ENCODE measurements at regions not wholly inside any gene's neighbourhood (a gene's known extent, or its start where the extent isn't known, plus 50 kb on each side); places are given as distances from the start of the nearest gene placed in this dataset.

DNA sequence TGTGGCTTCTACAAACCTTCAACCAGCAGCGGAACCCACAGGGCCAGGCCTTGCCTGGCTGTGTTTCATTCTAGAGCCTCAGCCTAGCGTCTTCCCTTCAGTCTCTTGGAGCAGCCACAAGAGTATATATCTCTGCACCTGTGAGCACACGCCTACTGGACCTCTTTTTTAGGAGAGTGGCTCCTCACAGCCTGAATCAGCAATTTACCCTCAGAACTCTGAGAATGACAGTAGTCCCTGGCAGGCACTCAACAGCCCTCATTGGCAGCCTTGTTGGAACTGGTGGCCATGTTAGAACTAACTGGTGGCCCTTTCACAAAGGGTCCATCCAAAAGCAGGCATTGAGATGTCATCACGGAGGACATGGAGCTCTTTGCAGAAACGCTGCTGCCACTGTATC lies 138.9 kb downstream of the BCOR start:
- WGBS = 98% methylated on average over 5 of the region's 5 CpGs
- no peak for DNase-seq (ENCODE audit: low spot score)
- TF ChIP-seq HNF4G (IDR thresholded peaks at IDR 0.05) = no peak

GRCh38 chrX:39960219-39960618 lies 137.5 kb downstream of the BCOR start:
- no peak for TF ChIP-seq TAF1 (conservative IDR thresholded peaks at IDR 0.05)
- TF ChIP-seq, protein P1, sequence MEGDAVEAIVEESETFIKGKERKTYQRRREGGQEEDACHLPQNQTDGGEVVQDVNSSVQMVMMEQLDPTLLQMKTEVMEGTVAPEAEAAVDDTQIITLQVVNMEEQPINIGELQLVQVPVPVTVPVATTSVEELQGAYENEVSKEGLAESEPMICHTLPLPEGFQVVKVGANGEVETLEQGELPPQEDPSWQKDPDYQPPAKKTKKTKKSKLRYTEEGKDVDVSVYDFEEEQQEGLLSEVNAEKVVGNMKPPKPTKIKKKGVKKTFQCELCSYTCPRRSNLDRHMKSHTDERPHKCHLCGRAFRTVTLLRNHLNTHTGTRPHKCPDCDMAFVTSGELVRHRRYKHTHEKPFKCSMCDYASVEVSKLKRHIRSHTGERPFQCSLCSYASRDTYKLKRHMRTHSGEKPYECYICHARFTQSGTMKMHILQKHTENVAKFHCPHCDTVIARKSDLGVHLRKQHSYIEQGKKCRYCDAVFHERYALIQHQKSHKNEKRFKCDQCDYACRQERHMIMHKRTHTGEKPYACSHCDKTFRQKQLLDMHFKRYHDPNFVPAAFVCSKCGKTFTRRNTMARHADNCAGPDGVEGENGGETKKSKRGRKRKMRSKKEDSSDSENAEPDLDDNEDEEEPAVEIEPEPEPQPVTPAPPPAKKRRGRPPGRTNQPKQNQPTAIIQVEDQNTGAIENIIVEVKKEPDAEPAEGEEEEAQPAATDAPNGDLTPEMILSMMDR (IDR thresholded peaks at IDR 0.05; ENCODE audit: low read depth, low read length, missing input control) = no peak
- TF ChIP-seq FOXA2 (IDR thresholded peaks at IDR 0.05) = no peak
- no peak for TF ChIP-seq YY1 (IDR thresholded peaks at IDR 0.05)
- TF ChIP-seq RXRA (IDR thresholded peaks at IDR 0.05) = no peak
- TF ChIP-seq, protein P2, sequence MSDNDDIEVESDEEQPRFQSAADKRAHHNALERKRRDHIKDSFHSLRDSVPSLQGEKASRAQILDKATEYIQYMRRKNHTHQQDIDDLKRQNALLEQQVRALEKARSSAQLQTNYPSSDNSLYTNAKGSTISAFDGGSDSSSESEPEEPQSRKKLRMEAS (IDR thresholded peaks at IDR 0.05) = no peak
- peak in 1 of 2 donors; percentile 11 for TF ChIP-seq HNF4A (conservative IDR thresholded peaks at IDR 0.05)
- TF ChIP-seq ATF3 (IDR thresholded peaks at IDR 0.05) = no peak
- H3K27me3 ChIP-seq (ENCODE audit: control insufficient read depth in 4 of 4, insufficient read depth in 4 of 4, low read length in 3 of 4) = no peaks in the 10 kb centered on the region
- H3K4me3 ChIP-seq (ENCODE audit: low read depth in 1 of 3, low read length in 3 of 3) = no peak overlapping the region
- H3K4me1 ChIP-seq (ENCODE audit: control insufficient read depth in 4 of 4, insufficient read depth in 4 of 4, low read length in 3 of 4) = peaks cover 0 to 9% (median 1%) of the 10 kb centered on the region in 4 donors
- H3K36me3 ChIP-seq (ENCODE audit: control insufficient read depth in 4 of 4, insufficient read depth in 3 of 4, low read depth in 1 of 4, low read length in 3 of 4) = no peaks in the 10 kb centered on the region
- peaks cover 0 to 2% (median under 1%) of the 10 kb centered on the region in 4 donors for H3K9me3 ChIP-seq (ENCODE audit: control insufficient read depth in 4 of 4, low read length in 3 of 4)
- 50% methylated on average over 4 of the region's 4 CpGs for WGBS
- DNase-seq (ENCODE audit: low spot score) = no peak
- no peak overlapping the region for H3K9ac ChIP-seq (ENCODE audit: low read depth in 1 of 2, low read length in 2 of 2)
- H3K27ac ChIP-seq (ENCODE audit: low read depth in 1 of 2, low read length in 2 of 2) = no peak overlapping the region

More for the DNA sequence above, 138.9 kb downstream of the BCOR start:
- no peaks in the 10 kb centered on the region for H3K27me3 ChIP-seq (ENCODE audit: control insufficient read depth in 4 of 4, insufficient read depth in 4 of 4, low read length in 3 of 4)
- H3K4me1 ChIP-seq (ENCODE audit: control insufficient read depth in 4 of 4, insufficient read depth in 4 of 4, low read length in 3 of 4) = peaks cover 0 to 15% (median 3%) of the 10 kb centered on the region in 4 donors
- no peak overlapping the region for H3K4me3 ChIP-seq (ENCODE audit: low read depth in 1 of 3, low read length in 3 of 3)
- H3K9ac ChIP-seq (ENCODE audit: low read depth in 1 of 2, low read length in 2 of 2) = no peak overlapping the region
- H3K27ac ChIP-seq (ENCODE audit: low read depth in 1 of 2, low read length in 2 of 2) = no peak overlapping the region
- peaks cover 0 to 2% (median 0%) of the 10 kb centered on the region in 4 donors for H3K9me3 ChIP-seq (ENCODE audit: control insufficient read depth in 4 of 4, low read length in 3 of 4)
- H3K36me3 ChIP-seq (ENCODE audit: control insufficient read depth in 4 of 4, insufficient read depth in 3 of 4, low read depth in 1 of 4, low read length in 3 of 4) = no peaks in the 10 kb centered on the region

DNA sequence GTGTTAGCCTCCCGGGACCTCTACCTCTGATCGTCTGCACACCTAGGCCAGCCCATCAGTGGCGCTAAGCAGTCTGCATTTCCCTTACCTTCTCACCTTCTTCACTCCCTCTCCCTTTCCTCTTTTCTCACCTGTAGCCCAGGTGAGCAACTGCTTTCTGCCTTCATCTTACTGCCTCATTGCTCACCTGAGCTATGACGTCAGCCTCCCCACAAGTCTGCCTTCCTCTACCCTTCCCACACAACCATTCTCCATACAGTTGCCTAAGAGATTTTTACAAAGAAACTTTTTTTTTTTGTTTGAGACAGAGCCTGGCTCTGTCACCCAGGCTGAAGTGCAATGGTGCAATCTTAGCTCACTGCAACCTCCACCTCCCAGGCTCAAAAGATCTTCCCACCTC lies 136.3 kb downstream of the BCOR start:
- H3K9me3 ChIP-seq (ENCODE audit: control insufficient read depth in 4 of 4, low read length in 3 of 4) = peaks cover 0 to 3% (median 1%) of the 10 kb centered on the region in 4 donors
- no peak for TF ChIP-seq YY1 (IDR thresholded peaks at IDR 0.05)
- no peak for TF ChIP-seq EGR1 (IDR thresholded peaks at IDR 0.05; ENCODE audit: low read depth in 2 of 2)
- TF ChIP-seq, protein P1 (IDR thresholded peaks at IDR 0.05; ENCODE audit: low read depth, low read length, missing input control) = no peak
- no peak for TF ChIP-seq RAD21 (IDR thresholded peaks at IDR 0.05)
- no peak for TF ChIP-seq SP1 (IDR thresholded peaks at IDR 0.05)
- no peak for TF ChIP-seq NR2F2 (IDR thresholded peaks at IDR 0.05)
- TF ChIP-seq, protein P3, sequence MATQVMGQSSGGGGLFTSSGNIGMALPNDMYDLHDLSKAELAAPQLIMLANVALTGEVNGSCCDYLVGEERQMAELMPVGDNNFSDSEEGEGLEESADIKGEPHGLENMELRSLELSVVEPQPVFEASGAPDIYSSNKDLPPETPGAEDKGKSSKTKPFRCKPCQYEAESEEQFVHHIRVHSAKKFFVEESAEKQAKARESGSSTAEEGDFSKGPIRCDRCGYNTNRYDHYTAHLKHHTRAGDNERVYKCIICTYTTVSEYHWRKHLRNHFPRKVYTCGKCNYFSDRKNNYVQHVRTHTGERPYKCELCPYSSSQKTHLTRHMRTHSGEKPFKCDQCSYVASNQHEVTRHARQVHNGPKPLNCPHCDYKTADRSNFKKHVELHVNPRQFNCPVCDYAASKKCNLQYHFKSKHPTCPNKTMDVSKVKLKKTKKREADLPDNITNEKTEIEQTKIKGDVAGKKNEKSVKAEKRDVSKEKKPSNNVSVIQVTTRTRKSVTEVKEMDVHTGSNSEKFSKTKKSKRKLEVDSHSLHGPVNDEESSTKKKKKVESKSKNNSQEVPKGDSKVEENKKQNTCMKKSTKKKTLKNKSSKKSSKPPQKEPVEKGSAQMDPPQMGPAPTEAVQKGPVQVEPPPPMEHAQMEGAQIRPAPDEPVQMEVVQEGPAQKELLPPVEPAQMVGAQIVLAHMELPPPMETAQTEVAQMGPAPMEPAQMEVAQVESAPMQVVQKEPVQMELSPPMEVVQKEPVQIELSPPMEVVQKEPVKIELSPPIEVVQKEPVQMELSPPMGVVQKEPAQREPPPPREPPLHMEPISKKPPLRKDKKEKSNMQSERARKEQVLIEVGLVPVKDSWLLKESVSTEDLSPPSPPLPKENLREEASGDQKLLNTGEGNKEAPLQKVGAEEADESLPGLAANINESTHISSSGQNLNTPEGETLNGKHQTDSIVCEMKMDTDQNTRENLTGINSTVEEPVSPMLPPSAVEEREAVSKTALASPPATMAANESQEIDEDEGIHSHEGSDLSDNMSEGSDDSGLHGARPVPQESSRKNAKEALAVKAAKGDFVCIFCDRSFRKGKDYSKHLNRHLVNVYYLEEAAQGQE (IDR thresholded peaks at IDR 0.05) = no peak
- TF ChIP-seq, protein P2 (IDR thresholded peaks at IDR 0.05) = no peak
- TF ChIP-seq, protein P4, sequence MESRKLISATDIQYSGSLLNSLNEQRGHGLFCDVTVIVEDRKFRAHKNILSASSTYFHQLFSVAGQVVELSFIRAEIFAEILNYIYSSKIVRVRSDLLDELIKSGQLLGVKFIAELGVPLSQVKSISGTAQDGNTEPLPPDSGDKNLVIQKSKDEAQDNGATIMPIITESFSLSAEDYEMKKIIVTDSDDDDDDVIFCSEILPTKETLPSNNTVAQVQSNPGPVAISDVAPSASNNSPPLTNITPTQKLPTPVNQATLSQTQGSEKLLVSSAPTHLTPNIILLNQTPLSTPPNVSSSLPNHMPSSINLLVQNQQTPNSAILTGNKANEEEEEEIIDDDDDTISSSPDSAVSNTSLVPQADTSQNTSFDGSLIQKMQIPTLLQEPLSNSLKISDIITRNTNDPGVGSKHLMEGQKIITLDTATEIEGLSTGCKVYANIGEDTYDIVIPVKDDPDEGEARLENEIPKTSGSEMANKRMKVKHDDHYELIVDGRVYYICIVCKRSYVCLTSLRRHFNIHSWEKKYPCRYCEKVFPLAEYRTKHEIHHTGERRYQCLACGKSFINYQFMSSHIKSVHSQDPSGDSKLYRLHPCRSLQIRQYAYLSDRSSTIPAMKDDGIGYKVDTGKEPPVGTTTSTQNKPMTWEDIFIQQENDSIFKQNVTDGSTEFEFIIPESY (IDR thresholded peaks at IDR 0.05) = no peak
- no peak for TF ChIP-seq ATF3 (IDR thresholded peaks at IDR 0.05)
- TF ChIP-seq FOXA2 (IDR thresholded peaks at IDR 0.05) = no peak
- no peak for TF ChIP-seq FOXA1 (IDR thresholded peaks at IDR 0.05)
- no peaks in the 10 kb centered on the region for H3K27me3 ChIP-seq (ENCODE audit: control insufficient read depth in 4 of 4, insufficient read depth in 4 of 4, low read length in 3 of 4)
- H3K9ac ChIP-seq (ENCODE audit: low read depth in 1 of 2, low read length in 2 of 2) = no peak overlapping the region
- 94% methylated on average over 4 of the region's 4 CpGs for WGBS
- peaks cover 0 to 9% (median 1%) of the 10 kb centered on the region in 4 donors for H3K4me1 ChIP-seq (ENCODE audit: control insufficient read depth in 4 of 4, insufficient read depth in 4 of 4, low read length in 3 of 4)
- no peak for DNase-seq (ENCODE audit: low spot score)
- no peak overlapping the region for H3K4me3 ChIP-seq (ENCODE audit: low read depth in 1 of 3, low read length in 3 of 3)
- no peak overlapping the region for H3K27ac ChIP-seq (ENCODE audit: low read depth in 1 of 2, low read length in 2 of 2)
- H3K36me3 ChIP-seq (ENCODE audit: control insufficient read depth in 4 of 4, insufficient read depth in 3 of 4, low read depth in 1 of 4, low read length in 3 of 4) = no peaks in the 10 kb centered on the region
